ENCODE measurements at regions not wholly inside any gene's neighbourhood (a gene's known extent, or its start where the extent isn't known, plus 50 kb on each side); places are given as distances from the start of the nearest gene placed in this dataset.

- H3K36me3 ChIP-seq (ENCODE audit: insufficient read depth, low read length): no peaks in the 10 kb centered on the region
- no peaks in the 10 kb centered on the region for H3K9me3 ChIP-seq (ENCODE audit: low read depth, low read length)
- H3K4me3 ChIP-seq: no peak overlapping the region
- H3K27ac ChIP-seq: no peak overlapping the region
- no peak for TF ChIP-seq POLR2AphosphoS5 (IDR thresholded peaks at IDR 0.05; ENCODE audit: borderline replicate concordance, low read depth, low read length)
- TF ChIP-seq EZH2 (IDR thresholded peaks at IDR 0.05): no peak
- no peak for TF ChIP-seq FOXP2 (optimal IDR thresholded peaks at IDR 0.05; ENCODE audit: control extremely low read depth, extremely low read length, insufficient read depth)
- no peak overlapping the region for H3K9ac ChIP-seq (ENCODE audit: insufficient read length)
- DNase-seq (ENCODE audit: low read depth, low spot score): no peak
Observed at GRCh38 chr11:122040464-122040863, 75.6 kb downstream of the BLID start.

DNA sequence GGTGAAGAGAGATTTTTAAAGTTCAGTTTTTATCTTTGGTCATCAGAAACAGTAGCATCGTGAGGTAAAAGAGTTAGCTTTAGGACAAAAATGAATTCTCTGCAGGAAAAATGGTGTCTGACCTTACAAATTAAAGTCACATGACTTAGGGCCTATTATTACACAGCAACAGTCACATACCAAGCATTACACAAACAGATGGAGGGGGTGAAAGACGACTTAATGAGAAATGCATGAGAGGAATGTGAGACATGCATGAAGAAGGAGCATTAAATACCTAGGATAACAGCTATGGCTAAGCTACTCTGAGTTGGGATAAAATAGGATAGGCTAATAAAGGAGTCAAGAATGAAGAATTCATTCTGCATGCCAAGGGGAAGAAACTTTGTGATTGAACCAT lies 77.5 kb downstream of the BLID start:
- no peak overlapping the region for H3K27ac ChIP-seq
- H3K4me3 ChIP-seq: no peak overlapping the region
- H3K9me3 ChIP-seq (ENCODE audit: low read depth, low read length): no peaks in the 10 kb centered on the region
- TF ChIP-seq EZH2 (IDR thresholded peaks at IDR 0.05): no peak
- H3K36me3 ChIP-seq (ENCODE audit: insufficient read depth, low read length): no peaks in the 10 kb centered on the region
- no peak overlapping the region for H3K9ac ChIP-seq (ENCODE audit: insufficient read length)
- no peak for DNase-seq (ENCODE audit: low read depth, low spot score)

GRCh38 chr11:122037911-122038310 lies 78.1 kb downstream of the BLID start:
- no peak for DNase-seq (ENCODE audit: low read depth, low spot score)
- no peak overlapping the region for H3K9ac ChIP-seq (ENCODE audit: insufficient read length)
- no peaks in the 10 kb centered on the region for H3K9me3 ChIP-seq (ENCODE audit: low read depth, low read length)
- no peak overlapping the region for H3K27ac ChIP-seq
- TF ChIP-seq POLR2AphosphoS5 (IDR thresholded peaks at IDR 0.05; ENCODE audit: borderline replicate concordance, low read depth, low read length): no peak
- no peak for TF ChIP-seq FOXP2 (optimal IDR thresholded peaks at IDR 0.05; ENCODE audit: control extremely low read depth, extremely low read length, insufficient read depth)
- TF ChIP-seq EZH2 (IDR thresholded peaks at IDR 0.05): no peak
- H3K36me3 ChIP-seq (ENCODE audit: insufficient read depth, low read length): no peaks in the 10 kb centered on the region
- no peak overlapping the region for H3K4me3 ChIP-seq

DNA sequence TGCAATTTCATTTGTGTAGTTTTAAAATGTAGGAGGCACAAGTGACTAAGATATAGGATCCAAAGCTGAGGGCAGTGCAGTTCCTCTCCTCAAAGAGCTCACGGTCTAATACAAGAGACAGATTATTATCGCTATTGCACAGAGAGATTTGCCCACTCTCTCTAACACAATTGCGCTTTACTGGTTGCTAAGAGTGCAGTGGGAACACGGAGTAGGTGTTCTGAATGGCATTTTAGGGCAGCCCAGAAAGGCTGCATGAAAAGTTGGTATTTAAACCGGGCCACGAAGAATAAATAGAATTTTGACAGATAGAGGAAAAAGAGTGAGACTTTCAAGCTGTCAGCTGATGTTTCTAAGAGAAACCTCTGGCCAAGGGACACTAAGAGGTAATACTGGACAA lies 79.5 kb downstream of the BLID start:
- TF ChIP-seq EZH2 (IDR thresholded peaks at IDR 0.05): no peak
- no peak for TF ChIP-seq FOXP2 (optimal IDR thresholded peaks at IDR 0.05; ENCODE audit: control extremely low read depth, extremely low read length, insufficient read depth)
- TF ChIP-seq POLR2AphosphoS5 (IDR thresholded peaks at IDR 0.05; ENCODE audit: borderline replicate concordance, low read depth, low read length): no peak
- Histone ChIP-seq H3K36me3 (ENCODE audit: insufficient read depth, low read length) (no peaks in the 10 kb centered on the region), H3K9ac (ENCODE audit: insufficient read length) (no peak overlapping the region), H3K9me3 (ENCODE audit: low read depth, low read length) (no peaks in the 10 kb centered on the region), H3K4me3 (no peak overlapping the region), H3K27ac (no peak overlapping the region)
- DNase-seq (ENCODE audit: low read depth, low spot score): no peak

DNA sequence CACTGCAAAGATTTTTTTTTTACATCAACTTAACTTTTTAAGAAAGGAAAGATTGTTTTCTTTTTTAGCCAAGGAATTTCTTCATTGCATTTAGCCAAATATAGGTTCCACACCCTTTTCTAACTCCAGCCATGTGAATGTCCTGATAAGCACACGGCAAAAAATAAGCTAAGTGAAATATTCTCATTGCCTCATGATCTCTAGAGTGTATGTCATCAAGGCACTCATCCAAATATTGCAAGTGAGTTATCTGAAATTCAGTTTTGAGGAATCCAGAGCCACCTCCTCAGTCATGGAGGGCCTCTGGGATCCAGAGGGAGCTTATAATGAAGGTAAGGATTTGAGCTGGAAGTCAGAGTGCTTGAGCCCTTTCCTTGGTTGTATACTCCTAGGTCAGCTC lies 80.0 kb downstream of the BLID start:
- Histone ChIP-seq H3K4me3 (no peak overlapping the region), H3K9me3 (ENCODE audit: low read depth, low read length) (no peaks in the 10 kb centered on the region), H3K27ac (no peak overlapping the region), H3K36me3 (ENCODE audit: insufficient read depth, low read length) (no peaks in the 10 kb centered on the region), H3K9ac (ENCODE audit: insufficient read length) (no peak overlapping the region)
- DNase-seq (ENCODE audit: low read depth, low spot score): no peak
- no peak for TF ChIP-seq POLR2AphosphoS5 (IDR thresholded peaks at IDR 0.05; ENCODE audit: borderline replicate concordance, low read depth, low read length)
- TF ChIP-seq FOXP2 (optimal IDR thresholded peaks at IDR 0.05; ENCODE audit: control extremely low read depth, extremely low read length, insufficient read depth): no peak
- TF ChIP-seq EZH2 (IDR thresholded peaks at IDR 0.05): no peak

GRCh38 chr11:122033631-122034030 lies 82.4 kb downstream of the BLID start:
- Histone ChIP-seq H3K9me3 (ENCODE audit: low read depth, low read length) (no peaks in the 10 kb centered on the region), H3K36me3 (ENCODE audit: insufficient read depth, low read length) (no peaks in the 10 kb centered on the region), H3K27ac (no peak overlapping the region), H3K9ac (ENCODE audit: insufficient read length) (no peak overlapping the region), H3K4me3 (no peak overlapping the region)
- TF ChIP-seq FOXP2 (optimal IDR thresholded peaks at IDR 0.05; ENCODE audit: control extremely low read depth, extremely low read length, insufficient read depth) (no peak), EZH2 (IDR thresholded peaks at IDR 0.05) (no peak), POLR2AphosphoS5 (IDR thresholded peaks at IDR 0.05; ENCODE audit: borderline replicate concordance, low read depth, low read length) (no peak)
- DNase-seq (ENCODE audit: low read depth, low spot score): no peak

GRCh38 chr11:122033193-122033592 lies 82.8 kb downstream of the BLID start:
- no peak overlapping the region for H3K9ac ChIP-seq (ENCODE audit: insufficient read length)
- no peak for TF ChIP-seq FOXP2 (optimal IDR thresholded peaks at IDR 0.05; ENCODE audit: control extremely low read depth, extremely low read length, insufficient read depth)
- TF ChIP-seq POLR2AphosphoS5 (IDR thresholded peaks at IDR 0.05; ENCODE audit: borderline replicate concordance, low read depth, low read length): no peak
- TF ChIP-seq EZH2 (IDR thresholded peaks at IDR 0.05): no peak
- no peak for DNase-seq (ENCODE audit: low read depth, low spot score)
- no peak overlapping the region for H3K27ac ChIP-seq
- no peaks in the 10 kb centered on the region for H3K9me3 ChIP-seq (ENCODE audit: low read depth, low read length)
- H3K4me3 ChIP-seq: no peak overlapping the region
- no peaks in the 10 kb centered on the region for H3K36me3 ChIP-seq (ENCODE audit: insufficient read depth, low read length)

GRCh38 chr11:122032317-122032716 lies 83.7 kb downstream of the BLID start:
- TF ChIP-seq POLR2AphosphoS5 (IDR thresholded peaks at IDR 0.05; ENCODE audit: borderline replicate concordance, low read depth, low read length): no peak
- no peak for TF ChIP-seq FOXP2 (optimal IDR thresholded peaks at IDR 0.05; ENCODE audit: control extremely low read depth, extremely low read length, insufficient read depth)
- TF ChIP-seq EZH2 (IDR thresholded peaks at IDR 0.05): no peak
- H3K4me3 ChIP-seq: no peak overlapping the region
- DNase-seq (ENCODE audit: low read depth, low spot score): no peak
- no peak overlapping the region for H3K9ac ChIP-seq (ENCODE audit: insufficient read length)
- H3K9me3 ChIP-seq (ENCODE audit: low read depth, low read length): no peaks in the 10 kb centered on the region
- H3K36me3 ChIP-seq (ENCODE audit: insufficient read depth, low read length): no peaks in the 10 kb centered on the region
- H3K27ac ChIP-seq: no peak overlapping the region

DNA sequence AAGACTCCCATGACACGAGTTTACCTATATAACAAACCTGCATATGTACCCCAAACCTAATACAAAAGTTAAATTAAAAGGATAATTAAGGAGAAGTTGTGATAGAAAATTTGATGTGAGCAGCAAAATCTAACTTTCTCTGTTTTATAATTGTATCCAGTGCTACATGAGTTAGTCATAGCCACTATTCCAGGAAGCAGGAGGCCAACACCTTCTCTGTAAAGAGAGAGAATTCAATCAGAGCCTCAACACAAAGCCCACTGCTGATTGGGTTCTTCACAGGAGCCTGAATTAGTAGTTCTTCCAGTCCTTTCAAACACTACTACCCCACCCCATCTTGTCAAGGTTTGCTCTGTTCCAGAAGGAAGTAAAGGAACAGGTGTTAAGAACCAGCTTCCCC lies 84.2 kb downstream of the BLID start:
- H3K9ac ChIP-seq (ENCODE audit: insufficient read length): no peak overlapping the region
- no peaks in the 10 kb centered on the region for H3K36me3 ChIP-seq (ENCODE audit: insufficient read depth, low read length)
- H3K27ac ChIP-seq: no peak overlapping the region
- no peak for DNase-seq (ENCODE audit: low read depth, low spot score)
- TF ChIP-seq FOXP2 (optimal IDR thresholded peaks at IDR 0.05; ENCODE audit: control extremely low read depth, extremely low read length, insufficient read depth) (no peak), POLR2AphosphoS5 (IDR thresholded peaks at IDR 0.05; ENCODE audit: borderline replicate concordance, low read depth, low read length) (no peak), EZH2 (IDR thresholded peaks at IDR 0.05) (no peak)
- H3K4me3 ChIP-seq: no peak overlapping the region
- H3K9me3 ChIP-seq (ENCODE audit: low read depth, low read length): no peaks in the 10 kb centered on the region

All from SK-N-MC (cell line).